Lower leg skin (tissue), 3 donors: ENCODE measurements at regions not wholly inside any gene's neighbourhood (a gene's known extent, or its start where the extent isn't known, plus 50 kb on each side); places are given as distances from the start of the nearest gene placed in this dataset.

Experiments used
- POLR2A ChIP-seq, 2 donors: fragments of 450-650 bp; IDR thresholded peaks; one replicate each; pipeline ENCODE4 v1.6.1; 2016 to 2017; ENCODE audit warnings: antibody characterized with exemption in 2 of 2, mild to moderate bottlenecking in 1 of 2, moderate library complexity in 1 of 2
- TF ChIP-seq, protein P1 (sequence below), 3 donors: fragments of 450-650 bp; IDR thresholded peaks; one replicate each; pipeline ENCODE4 v1.5.1; 2016; ENCODE audit warnings: antibody characterized with exemption in 3 of 3, mild to moderate bottlenecking in 3 of 3, moderate library complexity in 2 of 3

DNA sequence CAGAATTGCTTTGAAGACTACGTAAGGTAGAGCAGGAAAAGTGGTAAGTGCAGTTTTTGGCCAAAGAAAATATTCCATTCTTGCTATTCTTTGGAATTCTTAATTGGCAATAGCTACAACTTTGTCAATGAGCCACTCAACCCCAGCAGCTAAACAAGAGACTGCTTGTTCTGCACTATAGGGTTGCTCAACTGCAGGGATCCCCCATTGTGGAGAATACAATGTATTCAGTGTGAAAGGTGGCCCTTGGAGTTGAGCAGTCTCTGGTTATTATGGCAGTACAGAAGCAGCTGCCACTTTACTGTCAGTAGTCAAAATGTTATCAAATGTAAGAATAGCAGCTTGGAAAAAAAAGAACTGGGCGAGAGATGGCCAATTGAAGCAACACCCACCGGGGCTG, 808.7 kb downstream of the CENPC start:
- TF ChIP-seq, protein P1, sequence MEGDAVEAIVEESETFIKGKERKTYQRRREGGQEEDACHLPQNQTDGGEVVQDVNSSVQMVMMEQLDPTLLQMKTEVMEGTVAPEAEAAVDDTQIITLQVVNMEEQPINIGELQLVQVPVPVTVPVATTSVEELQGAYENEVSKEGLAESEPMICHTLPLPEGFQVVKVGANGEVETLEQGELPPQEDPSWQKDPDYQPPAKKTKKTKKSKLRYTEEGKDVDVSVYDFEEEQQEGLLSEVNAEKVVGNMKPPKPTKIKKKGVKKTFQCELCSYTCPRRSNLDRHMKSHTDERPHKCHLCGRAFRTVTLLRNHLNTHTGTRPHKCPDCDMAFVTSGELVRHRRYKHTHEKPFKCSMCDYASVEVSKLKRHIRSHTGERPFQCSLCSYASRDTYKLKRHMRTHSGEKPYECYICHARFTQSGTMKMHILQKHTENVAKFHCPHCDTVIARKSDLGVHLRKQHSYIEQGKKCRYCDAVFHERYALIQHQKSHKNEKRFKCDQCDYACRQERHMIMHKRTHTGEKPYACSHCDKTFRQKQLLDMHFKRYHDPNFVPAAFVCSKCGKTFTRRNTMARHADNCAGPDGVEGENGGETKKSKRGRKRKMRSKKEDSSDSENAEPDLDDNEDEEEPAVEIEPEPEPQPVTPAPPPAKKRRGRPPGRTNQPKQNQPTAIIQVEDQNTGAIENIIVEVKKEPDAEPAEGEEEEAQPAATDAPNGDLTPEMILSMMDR (IDR thresholded peaks at IDR 0.05), result no peak
- no peak for TF ChIP-seq POLR2A (IDR thresholded peaks at IDR 0.05)
